NOMO-1 (cell line): ENCODE measurements at regions not wholly inside any gene's neighbourhood (a gene's known extent, or its start where the extent isn't known, plus 50 kb on each side); places are given as distances from the start of the nearest gene placed in this dataset.

ENCODE experiments used
- DNase-seq, 2 experiments: peaks; one replicate each; lab custom pipeline; 2025; ENCODE audit not compliant: unreplicated experiment in 2 of 2; lab: John Stamatoyannopoulos, UW

GRCh38 chr10:128418819-128419218, 292.6 kb upstream of the MKI67 start:
- DNase-seq, result no peak

- no peak for DNase-seq
These were observed 293.3 kb upstream of the MKI67 start for GRCh38 chr10:128419466-128420019.

GRCh38 chr10:128420623-128421022, 294.4 kb upstream of the MKI67 start:
- no peak for DNase-seq

- no peak for DNase-seq
These were observed 295.3 kb upstream of the MKI67 start for GRCh38 chr10:128421371-128422160.

GRCh38 chr10:128422190-128422589, 296.0 kb upstream of the MKI67 start:
- DNase-seq, result no peak

GRCh38 chr10:128422999-128423398, 296.8 kb upstream of the MKI67 start:
- no peak for DNase-seq

GRCh38 chr10:128429321-128429720, 303.1 kb upstream of the MKI67 start:
- no peak for DNase-seq

GRCh38 chr10:128429835-128430513, 303.8 kb upstream of the MKI67 start:
- no peak for DNase-seq

- DNase-seq, result no peak
These were observed 304.9 kb upstream of the MKI67 start for GRCh38 chr10:128431083-128431482.

- DNase-seq, result no peak
These were observed 305.3 kb upstream of the MKI67 start for GRCh38 chr10:128431506-128431905.

GRCh38 chr10:128432011-128432410, 305.8 kb upstream of the MKI67 start:
- no peak for DNase-seq

- no peak for DNase-seq
These were observed 306.2 kb upstream of the MKI67 start for GRCh38 chr10:128432423-128432822.

- DNase-seq, result no peak
These were observed 309.6 kb upstream of the MKI67 start for GRCh38 chr10:128435811-128436210.

- DNase-seq, result no peak
These were observed 311.6 kb upstream of the MKI67 start for GRCh38 chr10:128437786-128438345.

GRCh38 chr10:128438417-128439063, 312.3 kb upstream of the MKI67 start:
- DNase-seq, result no peak

GRCh38 chr10:128440513-128441160, 314.4 kb upstream of the MKI67 start:
- DNase-seq, result no peak

- no peak for DNase-seq
These were observed 317.8 kb upstream of the MKI67 start for GRCh38 chr10:128443925-128444518.

GRCh38 chr10:128448796-128449195, 322.6 kb upstream of the MKI67 start:
- DNase-seq, result no peak

GRCh38 chr10:128451879-128452278, 325.7 kb upstream of the MKI67 start:
- DNase-seq, result no peak

- DNase-seq, result no peak
These were observed 330.0 kb upstream of the MKI67 start for GRCh38 chr10:128456271-128456670.
